Skeletal muscle cell (primary cell): ENCODE measurements at regions not wholly inside any gene's neighbourhood (a gene's known extent, or its start where the extent isn't known, plus 50 kb on each side); places are given as distances from the start of the nearest gene placed in this dataset.

Experiments
- DNase-seq: peaks from one replicate; pipeline ENCODE4 v3.0.0-alpha.2; 2010; ENCODE audit warnings: low read depth
- H3K4me3 ChIP-seq: 2 replicates; pipeline ENCODE4 v1.5.1; 2011; ENCODE audit warnings: low read depth, mild to moderate bottlenecking, control low read depth, low read length, moderate library complexity

DNA sequence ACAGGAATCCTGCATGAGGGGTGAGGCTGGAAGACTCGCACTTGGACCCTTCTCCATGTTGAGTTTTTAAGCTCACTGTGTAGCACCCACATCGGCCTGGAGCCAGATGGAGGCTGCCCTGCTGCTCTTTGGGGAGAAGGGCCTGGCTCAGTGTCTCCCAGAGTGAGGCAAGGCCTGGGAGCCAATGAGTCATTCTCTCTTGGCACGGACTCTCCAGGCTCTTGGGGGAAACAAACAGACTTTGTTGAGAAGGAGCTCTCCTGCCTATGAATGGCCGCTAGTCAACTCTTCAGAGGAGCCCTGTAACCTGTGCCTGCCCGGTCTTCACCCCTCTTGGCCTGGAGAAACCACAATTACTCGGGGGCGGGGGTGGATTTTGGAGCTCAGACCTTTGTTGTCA, 50.8 kb upstream of the MAF start:
- no peak for DNase-seq
- no peak overlapping the region for H3K4me3 ChIP-seq
